ENCODE measurements at regions not wholly inside any gene's neighbourhood (a gene's known extent, or its start where the extent isn't known, plus 50 kb on each side); places are given as distances from the start of the nearest gene placed in this dataset.

- Histone ChIP-seq H3K9me3 (no peaks in the 10 kb centered on the region), H3K4me3 (ENCODE audit: low read depth in 1 of 2, low read length in 1 of 2) (no peak overlapping the region), H3K27ac (no peak overlapping the region), H3K27me3 (peaks cover 18% of the 10 kb centered on the region), H3K4me1 (ENCODE audit: control insufficient read depth in 1 of 2, insufficient read depth in 1 of 2, low read depth in 1 of 2, low read length in 1 of 2) (no peaks in the 10 kb centered on the region), H3K36me3 (no peaks in the 10 kb centered on the region)
- TF ChIP-seq, protein P1, sequence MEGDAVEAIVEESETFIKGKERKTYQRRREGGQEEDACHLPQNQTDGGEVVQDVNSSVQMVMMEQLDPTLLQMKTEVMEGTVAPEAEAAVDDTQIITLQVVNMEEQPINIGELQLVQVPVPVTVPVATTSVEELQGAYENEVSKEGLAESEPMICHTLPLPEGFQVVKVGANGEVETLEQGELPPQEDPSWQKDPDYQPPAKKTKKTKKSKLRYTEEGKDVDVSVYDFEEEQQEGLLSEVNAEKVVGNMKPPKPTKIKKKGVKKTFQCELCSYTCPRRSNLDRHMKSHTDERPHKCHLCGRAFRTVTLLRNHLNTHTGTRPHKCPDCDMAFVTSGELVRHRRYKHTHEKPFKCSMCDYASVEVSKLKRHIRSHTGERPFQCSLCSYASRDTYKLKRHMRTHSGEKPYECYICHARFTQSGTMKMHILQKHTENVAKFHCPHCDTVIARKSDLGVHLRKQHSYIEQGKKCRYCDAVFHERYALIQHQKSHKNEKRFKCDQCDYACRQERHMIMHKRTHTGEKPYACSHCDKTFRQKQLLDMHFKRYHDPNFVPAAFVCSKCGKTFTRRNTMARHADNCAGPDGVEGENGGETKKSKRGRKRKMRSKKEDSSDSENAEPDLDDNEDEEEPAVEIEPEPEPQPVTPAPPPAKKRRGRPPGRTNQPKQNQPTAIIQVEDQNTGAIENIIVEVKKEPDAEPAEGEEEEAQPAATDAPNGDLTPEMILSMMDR (IDR thresholded peaks at IDR 0.05): no peak
These were observed 395.1 kb downstream of the FOXO1 start for GRCh38 chr13:40271271-40271885.

DNA sequence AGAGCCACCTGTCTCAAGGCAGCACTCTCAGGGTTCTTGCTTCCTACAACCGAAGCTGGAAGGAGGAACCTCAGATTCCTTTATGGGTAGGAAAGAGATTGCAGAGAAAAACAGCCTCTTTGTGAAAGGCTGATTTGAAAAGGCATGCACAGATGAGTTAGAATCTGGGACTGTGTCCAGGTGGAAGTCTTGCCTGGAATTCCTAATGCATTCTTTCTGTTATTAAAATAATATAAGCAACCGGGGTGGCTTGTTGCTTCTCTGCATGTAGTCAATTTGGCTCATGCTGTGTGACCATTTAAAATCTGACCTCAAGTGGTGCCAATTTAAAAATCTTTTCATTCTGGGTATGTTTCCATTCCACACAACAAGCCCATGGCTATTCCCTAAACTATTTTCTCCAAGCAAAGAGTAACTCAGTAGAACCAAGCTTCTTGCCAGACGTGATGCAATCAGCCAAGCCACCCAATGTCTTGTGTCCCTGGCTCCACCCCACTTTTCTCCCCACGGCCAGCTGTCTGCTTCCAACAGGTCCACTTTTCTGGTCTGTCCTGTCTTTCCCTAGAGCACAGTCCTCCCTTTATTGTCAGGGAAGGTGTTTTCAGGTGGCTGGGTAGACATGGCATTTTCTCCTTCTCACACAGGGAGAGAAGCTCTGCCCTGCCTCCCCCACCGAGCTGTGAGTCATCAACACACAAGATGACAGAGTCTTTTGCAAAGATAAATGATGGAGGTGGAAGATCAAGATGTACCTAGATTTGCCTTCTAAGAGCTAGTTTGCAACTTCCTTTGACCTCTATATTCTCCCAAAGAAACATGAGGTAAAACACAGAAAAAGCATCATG is 394.3 kb downstream of the FOXO1 start:
- Histone ChIP-seq H3K36me3 (no peaks in the 10 kb centered on the region), H3K4me3 (ENCODE audit: low read depth in 1 of 2, low read length in 1 of 2) (no peak overlapping the region), H3K27me3 (peaks cover 18% of the 10 kb centered on the region), H3K27ac (no peak overlapping the region), H3K9me3 (no peaks in the 10 kb centered on the region), H3K4me1 (ENCODE audit: control insufficient read depth in 1 of 2, insufficient read depth in 1 of 2, low read depth in 1 of 2, low read length in 1 of 2) (no peaks in the 10 kb centered on the region)
- TF ChIP-seq, protein P1 (IDR thresholded peaks at IDR 0.05): no peak

GRCh38 chr13:40272776-40273139 is 393.7 kb downstream of the FOXO1 start:
- H3K27me3 ChIP-seq: peaks cover 18% of the 10 kb centered on the region

GRCh38 chr13:40273253-40274025 is 393.0 kb downstream of the FOXO1 start:
- TF ChIP-seq, protein P1 (IDR thresholded peaks at IDR 0.05): no peak
- no peaks in the 10 kb centered on the region for H3K4me1 ChIP-seq (ENCODE audit: control insufficient read depth in 1 of 2, insufficient read depth in 1 of 2, low read depth in 1 of 2, low read length in 1 of 2)
- H3K27me3 ChIP-seq: peaks cover 18% of the 10 kb centered on the region
- H3K27ac ChIP-seq: no peak overlapping the region
- no peak overlapping the region for H3K4me3 ChIP-seq (ENCODE audit: low read depth in 1 of 2, low read length in 1 of 2)
- no peaks in the 10 kb centered on the region for H3K36me3 ChIP-seq
- H3K9me3 ChIP-seq: no peaks in the 10 kb centered on the region

More at GRCh38 chr13:40272776-40273139, 393.7 kb downstream of the FOXO1 start:
- H3K27ac ChIP-seq: no peak overlapping the region
- no peaks in the 10 kb centered on the region for H3K9me3 ChIP-seq
- H3K36me3 ChIP-seq: no peaks in the 10 kb centered on the region
- TF ChIP-seq, protein P1 (IDR thresholded peaks at IDR 0.05): no peak
- no peaks in the 10 kb centered on the region for H3K4me1 ChIP-seq (ENCODE audit: control insufficient read depth in 1 of 2, insufficient read depth in 1 of 2, low read depth in 1 of 2, low read length in 1 of 2)
- no peak overlapping the region for H3K4me3 ChIP-seq (ENCODE audit: low read depth in 1 of 2, low read length in 1 of 2)

DNA sequence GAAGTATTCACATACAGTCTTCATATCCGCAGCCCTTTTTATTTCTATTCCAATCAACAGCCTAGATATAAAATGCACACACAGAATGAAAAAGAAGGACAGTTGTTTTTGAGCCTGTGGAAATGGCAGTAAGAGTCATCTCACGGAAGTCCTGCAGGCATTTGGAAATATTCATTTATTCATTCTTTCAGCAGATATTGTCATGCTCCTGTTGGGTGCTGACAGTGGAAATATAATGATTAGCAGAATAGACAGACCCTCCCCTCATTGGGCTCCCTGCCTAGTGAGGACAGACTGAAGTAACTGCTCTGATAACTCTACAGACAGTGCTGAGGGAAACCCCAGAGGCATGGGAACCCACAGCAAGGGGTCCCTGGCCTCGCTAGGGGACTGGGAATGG is 392.3 kb downstream of the FOXO1 start:
- H3K4me1 ChIP-seq (ENCODE audit: control insufficient read depth in 1 of 2, insufficient read depth in 1 of 2, low read depth in 1 of 2, low read length in 1 of 2): no peaks in the 10 kb centered on the region
- no peaks in the 10 kb centered on the region for H3K9me3 ChIP-seq
- no peak overlapping the region for H3K4me3 ChIP-seq (ENCODE audit: low read depth in 1 of 2, low read length in 1 of 2)
- TF ChIP-seq, protein P1 (IDR thresholded peaks at IDR 0.05): no peak
- H3K36me3 ChIP-seq: no peaks in the 10 kb centered on the region
- peaks cover 18% of the 10 kb centered on the region for H3K27me3 ChIP-seq
- H3K27ac ChIP-seq: no peak overlapping the region
